ENCODE measurements at regions not wholly inside any gene's neighbourhood (a gene's known extent, or its start where the extent isn't known, plus 50 kb on each side); places are given as distances from the start of the nearest gene placed in this dataset.

DNA sequence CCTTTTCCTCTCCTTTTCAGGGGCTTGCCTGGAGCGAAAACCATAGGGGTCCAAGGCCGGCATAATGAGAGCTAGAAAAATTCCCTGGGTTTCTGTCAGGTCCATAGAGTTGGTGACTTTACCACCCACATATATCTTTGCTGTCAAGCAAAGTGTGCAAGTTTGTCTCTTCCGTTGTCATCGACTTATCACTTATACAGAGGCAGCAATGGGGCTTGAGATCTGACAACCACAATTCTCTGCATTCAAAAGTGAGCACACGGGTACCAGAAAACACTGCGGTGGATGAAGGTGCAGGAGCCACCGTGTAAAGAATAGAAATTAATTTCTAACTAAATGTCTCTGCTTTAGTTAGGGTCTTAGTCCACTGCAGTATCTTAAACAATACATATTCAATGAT, 162.3 kb downstream of the DAD1 start:
- no peaks in the 10 kb centered on the region for H3K36me3 ChIP-seq (ENCODE audit: control insufficient read depth, insufficient read depth, low read length)
- no peak overlapping the region for H2BK15ac ChIP-seq (ENCODE audit: low read depth, low read length)
- H2AFZ ChIP-seq (replicated peaks; ENCODE audit: low read length, poor library complexity) = no peak overlapping the region
- dilution Hi-C loops (cut with HindIII; ENCODE audit: low sequenced_read_pairs, unreplicated experiment) (no loop called here), intact Hi-C loops (cut with micrococcal nuclease) (no loop called here), in situ Hi-C loops (cut with MboI; ENCODE audit: low sequenced_read_pairs) (no loop called here)
- H2BK20ac ChIP-seq (ENCODE audit: low read depth, low read length) = no peak overlapping the region
- no peak overlapping the region for H3K18ac ChIP-seq (ENCODE audit: low read depth, low read length)
- H3K79me1 ChIP-seq (ENCODE audit: low read depth in 1 of 2, low read length in 2 of 2) = no peaks in the 10 kb centered on the region
- DNase-seq = no peak
- no CpG with 5 or more reads among the region's 7 CpGs for WGBS, 2 experiments (ENCODE audit: extremely low coverage in 2 of 2, insufficient read length in 1 of 2)
- H2BK5ac ChIP-seq (ENCODE audit: low read depth, low read length, poor library complexity, severe bottlenecking) = no peak overlapping the region
- H4K5ac ChIP-seq (ENCODE audit: low read depth, low read length) = no peak overlapping the region
- no TSS peak for BruUV-seq (replicated peaks)
- H3K4me2 ChIP-seq (ENCODE audit: low read depth, low read length) = no peak overlapping the region
- no peak overlapping the region for H3K4ac ChIP-seq (ENCODE audit: low read depth, low read length)
- H3K4me1 ChIP-seq (ENCODE audit: control insufficient read depth, insufficient read depth, low read length) = peaks cover 7% of the 10 kb centered on the region
- no peak overlapping the region for H2AK9ac ChIP-seq (replicated peaks; ENCODE audit: low read depth, low read length, poor library complexity)
- H3K27ac ChIP-seq (ENCODE audit: insufficient read depth, low read length) = no peak overlapping the region
- no peak for TF ChIP-seq SMC3 (IDR thresholded peaks at IDR 0.05; ENCODE audit: low read depth, low read length)
- ChIA-PET CTCF (interaction anchor here (1.3 kb wide), 1 partner anchor 10 kb away, joined by 6 read pairs; no protein-coding TSS in a partner anchor), POLR2A (ENCODE audit: unreplicated experiment) (no interaction called here)
- no peak overlapping the region for H3K4me3 ChIP-seq (ENCODE audit: insufficient read depth, low read depth, low read length)
- H2BK120ac ChIP-seq (ENCODE audit: low read depth, low read length) = no peak overlapping the region
- H4K20me1 ChIP-seq (ENCODE audit: insufficient read depth, low read length) = no peaks in the 10 kb centered on the region
- no peak overlapping the region for H3K14ac ChIP-seq (replicated peaks; ENCODE audit: low read depth, low read length)
- H3K9me1 ChIP-seq (ENCODE audit: insufficient read depth, low read length) = no peaks in the 10 kb centered on the region
- H4K91ac ChIP-seq (ENCODE audit: insufficient read depth, low read depth, low read length) = no peak overlapping the region
- ATAC-seq (ENCODE audit: low read depth) = no peak
- H3K56ac ChIP-seq (ENCODE audit: extremely low read depth, insufficient read depth, low read length) = no peak overlapping the region
- H3K9ac ChIP-seq (ENCODE audit: low read depth, low read length) = no peak overlapping the region
- H3K27me3 ChIP-seq (ENCODE audit: control insufficient read depth, insufficient read depth, low read length) = peaks cover 53% of the 10 kb centered on the region
- no peaks in the 10 kb centered on the region for H3K9me3 ChIP-seq (ENCODE audit: control insufficient read depth, insufficient read depth, low read length)
- H2AK5ac ChIP-seq (ENCODE audit: low read depth, low read length) = no peak overlapping the region
- H4K8ac ChIP-seq (ENCODE audit: low read depth in 2 of 2, low read length in 2 of 2) = no peak overlapping the region
- no peak overlapping the region for H3K23ac ChIP-seq (ENCODE audit: low read depth, low read length)

Data from IMR-90 (cell line).